Fibroblast of lung (primary cell): ENCODE measurements at regions not wholly inside any gene's neighbourhood (a gene's known extent, or its start where the extent isn't known, plus 50 kb on each side); places are given as distances from the start of the nearest gene placed in this dataset.
A peak's percentile ranks its signal among the peaks of the same experiment; 100 is the strongest.
"Not testable (repeated sequence)": the region's sequence is repeated elsewhere in the genome, so short reads cannot be mapped to it uniquely, and the experiment has no call there.

Experiments
- DNase-seq, 2 donors: peaks; one replicate each; pipeline versions ENCODE4 v3.0.0 to v3.0.0-alpha.2; 2010; ENCODE audit warnings: low read depth in 2 of 2
- H2AFZ ChIP-seq: 2 replicates; pipeline ENCODE4 v1.5.1; 2012; ENCODE audit warnings: low read length, control low read depth, inconsistent platforms
- H3K27ac ChIP-seq: 2 replicates; pipeline ENCODE4 v1.5.1; 2011; ENCODE audit warnings: low read length, control low read depth; ENCODE audit not compliant: insufficient read depth
- H3K27me3 ChIP-seq: 2 replicates; pipeline ENCODE4 v1.5.1; 2011; ENCODE audit warnings: mild to moderate bottlenecking, low read length; ENCODE audit not compliant: control insufficient read depth, insufficient read depth
- H3K36me3 ChIP-seq: 2 replicates; pipeline ENCODE4 v1.5.1; 2011; ENCODE audit warnings: low read length; ENCODE audit not compliant: control insufficient read depth, insufficient read depth
- H3K4me1 ChIP-seq: 2 replicates; pipeline ENCODE4 v1.5.1; 2011; ENCODE audit warnings: low read length; ENCODE audit not compliant: control insufficient read depth, insufficient read depth; ENCODE audit errors: extremely low read depth
- H3K4me2 ChIP-seq: 2 replicates; pipeline ENCODE4 v1.5.1; 2011; ENCODE audit warnings: low read length, control low read depth; ENCODE audit not compliant: insufficient read depth; ENCODE audit errors: extremely low read depth
- H3K4me3 ChIP-seq, 4 experiments: fragments of 200-600 bp in 1 of 4; sonication (generic) in 1 of 4; replicated peaks in 1 of 4; 2 replicates each; pipeline ENCODE4 v1.5.1; 2011 to 2016; ENCODE audit warnings: low read length in 4 of 4, low read depth in 3 of 4, mild to moderate bottlenecking in 3 of 4, control low read depth in 2 of 4, inconsistent platforms in 1 of 4, mixed read lengths in 1 of 4; ENCODE audit not compliant: insufficient read depth in 1 of 4; ENCODE audit errors: control extremely low read depth in 1 of 4
- H3K79me2 ChIP-seq: 2 replicates; pipeline ENCODE4 v1.5.1; 2012; ENCODE audit warnings: mild to moderate bottlenecking, low read length, inconsistent platforms; ENCODE audit not compliant: control insufficient read depth, insufficient read depth
- H3K9ac ChIP-seq: 2 replicates; pipeline ENCODE4 v1.5.1; 2011; ENCODE audit warnings: mild to moderate bottlenecking, low read length, control low read depth; ENCODE audit not compliant: insufficient read depth
- H3K9me3 ChIP-seq: 2 replicates; pipeline ENCODE4 v1.5.1; 2012; ENCODE audit warnings: low read depth, low read length; ENCODE audit not compliant: control insufficient read depth, insufficient read depth
- H4K20me1 ChIP-seq: 2 replicates; pipeline ENCODE4 v1.5.1; 2011; ENCODE audit warnings: low read length; ENCODE audit not compliant: control insufficient read depth, insufficient read depth; ENCODE audit errors: extremely low read depth
- EZH2 ChIP-seq: IDR thresholded peaks from 2 replicates; pipeline ENCODE4 v1.5.1; 2012; ENCODE audit warnings: low read length, control low read depth, mild to moderate bottlenecking; ENCODE audit errors: missing control alignments
- TF ChIP-seq, protein P1 (sequence below), 2 donors: IDR thresholded peaks in 1 of 2; conservative IDR thresholded peaks in 1 of 2; 1 replicate in 1 of 2; 2 replicates in 1 of 2; pipeline ENCODE4 v1.5.1; 2011 to 2012; ENCODE audit warnings: low read length in 2 of 2, control low read depth in 1 of 2, inconsistent platforms in 1 of 2, low read depth in 1 of 2, mild to moderate bottlenecking in 1 of 2

DNA sequence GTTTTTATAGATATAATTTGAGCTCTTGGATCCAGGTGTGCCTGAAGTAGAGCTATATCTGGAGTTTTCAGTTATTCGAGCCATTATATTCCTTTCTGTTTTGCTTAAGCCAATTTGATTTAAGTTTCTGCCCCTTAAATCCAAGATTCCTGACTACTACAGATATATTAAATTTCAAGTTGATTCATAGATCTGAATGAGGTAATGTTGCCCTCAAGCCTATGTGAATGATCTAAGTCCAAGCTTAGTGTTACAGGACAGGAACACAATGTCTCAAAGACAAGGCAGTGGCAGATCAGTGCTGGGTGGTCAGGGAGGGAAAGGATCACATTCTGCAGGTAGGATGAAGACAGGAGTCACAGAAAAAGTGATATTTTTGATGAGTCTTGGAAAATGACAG, 75.7 kb upstream of the CTBP2 start:
- TF ChIP-seq, protein P1, sequence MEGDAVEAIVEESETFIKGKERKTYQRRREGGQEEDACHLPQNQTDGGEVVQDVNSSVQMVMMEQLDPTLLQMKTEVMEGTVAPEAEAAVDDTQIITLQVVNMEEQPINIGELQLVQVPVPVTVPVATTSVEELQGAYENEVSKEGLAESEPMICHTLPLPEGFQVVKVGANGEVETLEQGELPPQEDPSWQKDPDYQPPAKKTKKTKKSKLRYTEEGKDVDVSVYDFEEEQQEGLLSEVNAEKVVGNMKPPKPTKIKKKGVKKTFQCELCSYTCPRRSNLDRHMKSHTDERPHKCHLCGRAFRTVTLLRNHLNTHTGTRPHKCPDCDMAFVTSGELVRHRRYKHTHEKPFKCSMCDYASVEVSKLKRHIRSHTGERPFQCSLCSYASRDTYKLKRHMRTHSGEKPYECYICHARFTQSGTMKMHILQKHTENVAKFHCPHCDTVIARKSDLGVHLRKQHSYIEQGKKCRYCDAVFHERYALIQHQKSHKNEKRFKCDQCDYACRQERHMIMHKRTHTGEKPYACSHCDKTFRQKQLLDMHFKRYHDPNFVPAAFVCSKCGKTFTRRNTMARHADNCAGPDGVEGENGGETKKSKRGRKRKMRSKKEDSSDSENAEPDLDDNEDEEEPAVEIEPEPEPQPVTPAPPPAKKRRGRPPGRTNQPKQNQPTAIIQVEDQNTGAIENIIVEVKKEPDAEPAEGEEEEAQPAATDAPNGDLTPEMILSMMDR (conservative IDR thresholded peaks at IDR 0.05 in 1 of 2, IDR thresholded peaks at IDR 0.05 in 1 of 2; ENCODE audit: low read depth in 1 of 2, low read length in 2 of 2) = no peak
- TF ChIP-seq EZH2 = no peak
- Histone ChIP-seq H3K4me1 (peaks cover 5% of the 10 kb centered on the region), H3K79me2 (no peaks in the 10 kb centered on the region), H4K20me1 (no peaks in the 10 kb centered on the region), H3K27me3 (no peaks in the 10 kb centered on the region), H3K9ac (no peak overlapping the region), H3K4me2 (no peak overlapping the region), H3K4me3 (no peak overlapping the region), H3K36me3 (no peaks in the 10 kb centered on the region), H3K27ac (no peak overlapping the region), H3K9me3 (no peaks in the 10 kb centered on the region), H2AFZ (no peak overlapping the region)
- DNase-seq = peak in 1 of 2 donors; percentile 11

GRCh38 chr10:125235093-125236069, 75.0 kb upstream of the CTBP2 start:
- Histone ChIP-seq H3K4me3 (no peak overlapping the region), H3K4me2 (no peak overlapping the region), H3K4me1 (peaks cover 7% of the 10 kb centered on the region), H3K36me3 (no peaks in the 10 kb centered on the region), H3K9me3 (no peaks in the 10 kb centered on the region), H3K9ac (no peak overlapping the region), H3K27ac (no peak overlapping the region), H4K20me1 (no peaks in the 10 kb centered on the region), H2AFZ (no peak overlapping the region), H3K79me2 (no peaks in the 10 kb centered on the region), H3K27me3 (no peaks in the 10 kb centered on the region)
- TF ChIP-seq, protein P1 (conservative IDR thresholded peaks at IDR 0.05 in 1 of 2, IDR thresholded peaks at IDR 0.05 in 1 of 2; ENCODE audit: low read depth in 1 of 2, low read length in 2 of 2) = no peak
- DNase-seq = peak in 1 of 2 donors; percentile 21

- H3K36me3 ChIP-seq, H3K27ac ChIP-seq, H2AFZ ChIP-seq, H4K20me1 ChIP-seq, H3K4me3 ChIP-seq, H3K27me3 ChIP-seq, H3K4me1 ChIP-seq, H3K4me2 ChIP-seq, H3K79me2 ChIP-seq, H3K9ac ChIP-seq, H3K9me3 ChIP-seq: not testable (repeated sequence)
- peak; percentile 56 to 58 for DNase-seq
Observed at GRCh38 chr10:125234576-125234975, 74.2 kb upstream of the CTBP2 start.
